Body of pancreas (tissue), 4 donors: ENCODE measurements at regions not wholly inside any gene's neighbourhood (a gene's known extent, or its start where the extent isn't known, plus 50 kb on each side); places are given as distances from the start of the nearest gene placed in this dataset.

Experiments
- ATAC-seq: fragments of 150-250 bp; one replicate; pipeline ENCODE4 v1.9.1; 2016
- DNase-seq, 4 donors: peaks; one replicate each; pipeline ENCODE4 v3.0.0-alpha.2; 2019
- H3K27ac ChIP-seq, 4 donors: fragments of 200-600 bp; sonication (generic); 1 replicate in 3 of 4; 2 replicates in 1 of 4; pipeline versions ENCODE4 v1.5.1 to v1.6.1; 2016 to 2019; ENCODE audit warnings: mild to moderate bottlenecking in 1 of 4, mixed read lengths in 1 of 4, moderate library complexity in 1 of 4
- H3K27me3 ChIP-seq, 2 donors: fragments of 200-600 bp; sonication (generic); one replicate each; pipeline ENCODE4 v1.6.0; 2016; ENCODE audit warnings: mild to moderate bottlenecking in 1 of 2
- H3K36me3 ChIP-seq, 2 donors: fragments of 200-600 bp; sonication (generic); replicated peaks in 1 of 2; 2 replicates each; pipeline ENCODE4 v1.5.1; 2016; ENCODE audit warnings: low read depth in 2 of 2; ENCODE audit not compliant: insufficient read depth in 1 of 2
- H3K4me1 ChIP-seq: fragments of 200-600 bp; sonication (generic); one replicate; pipeline ENCODE4 v1.6.0; 2016
- H3K4me3 ChIP-seq, 2 donors: fragments of 200-600 bp; sonication (generic); 1 replicate in 1 of 2; 2 replicates in 1 of 2; pipeline ENCODE4 v1.5.1; 2016 to 2019
- H3K9me3 ChIP-seq, 3 donors: fragments of 200-600 bp; sonication (generic); 1 replicate in 2 of 3; 2 replicates in 1 of 3; pipeline ENCODE4 v1.5.1; 2016
- CTCF ChIP-seq, 7 experiments: fragments of 450-650 bp in 4 of 7; fragments of 200-600 bp in 3 of 7; sonication (generic) in 3 of 7; IDR thresholded peaks; one replicate each; pipeline ENCODE4 v1.5.1; 2016 to 2019; ENCODE audit warnings: antibody characterized with exemption in 7 of 7
- POLR2A ChIP-seq, 3 donors: fragments of 450-650 bp; IDR thresholded peaks; one replicate each; pipeline ENCODE4 v1.6.1; 2016; ENCODE audit warnings: antibody characterized with exemption in 3 of 3, mild to moderate bottlenecking in 2 of 3
- WGBS, 2 donors: methylation state at CpG; one replicate each; pipeline ENCODE4 v1.1.5; 2017; 5-methylcytosine and 5-hydroxymethylcytosine counted together
- intact Hi-C: fragments of 100-400 bp; cut with DNase I; formaldehyde crosslinking; loops from one replicate; pipeline ENCODE4 v1.15.1; 2023

GRCh38 chr5:87105577-87105976, 162.1 kb upstream of the RASA1 start:
- Histone ChIP-seq H3K4me3 (no peak overlapping the region), H3K27me3 (no peaks in the 10 kb centered on the region), H3K36me3 (no peaks in the 10 kb centered on the region), H3K4me1 (no peaks in the 10 kb centered on the region), H3K27ac (no peak overlapping the region), H3K9me3 (no peaks in the 10 kb centered on the region)
- TF ChIP-seq POLR2A (IDR thresholded peaks at IDR 0.05) = no peak
- no peak for TF ChIP-seq CTCF (IDR thresholded peaks at IDR 0.05)
- intact Hi-C loops = no loop called here
- DNase-seq (no peak), ATAC-seq (no peak)
- 46 to 70% methylated on average over 2 of the region's 2 CpGs for WGBS, 2 donors

GRCh38 chr5:87109746-87110145, 157.9 kb upstream of the RASA1 start:
- Histone ChIP-seq H3K4me1 (no peaks in the 10 kb centered on the region), H3K27me3 (no peaks in the 10 kb centered on the region), H3K27ac (no peak overlapping the region), H3K36me3 (no peaks in the 10 kb centered on the region), H3K4me3 (no peak overlapping the region), H3K9me3 (no peaks in the 10 kb centered on the region)
- DNase-seq (peak in 1 of 4 donors; percentile 17), ATAC-seq (no peak)
- TF ChIP-seq CTCF (IDR thresholded peaks at IDR 0.05) = no peak
- no peak for TF ChIP-seq POLR2A (IDR thresholded peaks at IDR 0.05)
- 69 to 79% methylated on average over 2 of the region's 2 CpGs for WGBS, 2 donors
- intact Hi-C loops = no loop called here

GRCh38 chr5:87110721-87111120, 157.0 kb upstream of the RASA1 start:
- 72 to 74% methylated on average over 2 of the region's 2 CpGs for WGBS, 2 donors
- TF ChIP-seq POLR2A (IDR thresholded peaks at IDR 0.05) (no peak), CTCF (IDR thresholded peaks at IDR 0.05) (no peak)
- no peak for DNase-seq
- H3K27me3 ChIP-seq = no peaks in the 10 kb centered on the region
- no peak overlapping the region for H3K27ac ChIP-seq
- ATAC-seq = no peak
- no peaks in the 10 kb centered on the region for H3K4me1 ChIP-seq
- intact Hi-C loops = no loop called here
- H3K9me3 ChIP-seq = no peaks in the 10 kb centered on the region
- H3K4me3 ChIP-seq = no peak overlapping the region
- H3K36me3 ChIP-seq = no peaks in the 10 kb centered on the region

- 62 to 64% methylated on average over 3 of the region's 3 CpGs for WGBS, 2 donors
- DNase-seq (no peak), ATAC-seq (no peak)
- no peak overlapping the region for H3K27ac ChIP-seq
- H3K4me3 ChIP-seq = no peak overlapping the region
- H3K36me3 ChIP-seq = no peaks in the 10 kb centered on the region
- no peaks in the 10 kb centered on the region for H3K27me3 ChIP-seq
- intact Hi-C loops = no loop called here
- no peaks in the 10 kb centered on the region for H3K4me1 ChIP-seq
- TF ChIP-seq CTCF (IDR thresholded peaks at IDR 0.05) (no peak), POLR2A (IDR thresholded peaks at IDR 0.05) (no peak)
- no peaks in the 10 kb centered on the region for H3K9me3 ChIP-seq
Observed at GRCh38 chr5:87113861-87114260, 153.8 kb upstream of the RASA1 start.

GRCh38 chr5:87114631-87115030, 153.1 kb upstream of the RASA1 start:
- intact Hi-C loops = no loop called here
- DNase-seq = no peak
- TF ChIP-seq POLR2A (IDR thresholded peaks at IDR 0.05) (no peak), CTCF (IDR thresholded peaks at IDR 0.05) (no peak)
- H3K9me3 ChIP-seq = no peaks in the 10 kb centered on the region
- no peak overlapping the region for H3K4me3 ChIP-seq
- H3K27ac ChIP-seq = no peak overlapping the region
- H3K36me3 ChIP-seq = no peaks in the 10 kb centered on the region
- ATAC-seq = no peak
- 75 to 83% methylated on average over 4 of the region's 4 CpGs for WGBS, 2 donors
- no peaks in the 10 kb centered on the region for H3K27me3 ChIP-seq
- no peaks in the 10 kb centered on the region for H3K4me1 ChIP-seq
